ENCODE measurements at regions not wholly inside any gene's neighbourhood (a gene's known extent, or its start where the extent isn't known, plus 50 kb on each side); places are given as distances from the start of the nearest gene placed in this dataset.
A peak's percentile ranks its signal among the peaks of the same experiment; 100 is the strongest.
"Not testable (repeated sequence)": the region's sequence is repeated elsewhere in the genome, so short reads cannot be mapped to it uniquely, and the experiment has no call there.

- no peak overlapping the region for H3K4me2 ChIP-seq (ENCODE audit: low read length, poor library complexity, severe bottlenecking)
- no peaks in the 10 kb centered on the region for H3K79me1 ChIP-seq (replicated peaks; ENCODE audit: low read length, poor library complexity, severe bottlenecking)
- H2BK15ac ChIP-seq (ENCODE audit: low read depth, poor library complexity, severe bottlenecking) = no peak overlapping the region
- no peaks in the 10 kb centered on the region for H3K4me1 ChIP-seq (ENCODE audit: control insufficient read depth, insufficient read depth, low read depth, low read length)
- no peak overlapping the region for H4K8ac ChIP-seq (ENCODE audit: low read length)
- no peaks in the 10 kb centered on the region for H3K9me3 ChIP-seq (ENCODE audit: control insufficient read depth, low read length)
- no peak overlapping the region for H4K91ac ChIP-seq (ENCODE audit: low read length)
- no peak overlapping the region for H3K9ac ChIP-seq (ENCODE audit: low read length)
- no peak for DNase-seq
- no peak overlapping the region for H3K14ac ChIP-seq (ENCODE audit: low read length in 2 of 2)
- no peak overlapping the region for H2BK12ac ChIP-seq (ENCODE audit: low read length in 2 of 2)
- no peak overlapping the region for H3K4ac ChIP-seq (ENCODE audit: low read depth in 1 of 2, low read length in 2 of 2)
- H3K23ac ChIP-seq (ENCODE audit: low read length in 2 of 2) = no peak overlapping the region
- no peaks in the 10 kb centered on the region for H3K36me3 ChIP-seq (ENCODE audit: control insufficient read depth in 1 of 2, insufficient read depth in 2 of 2, low read depth in 1 of 2, low read length in 2 of 2)
- H2BK120ac ChIP-seq (ENCODE audit: low read depth, low read length) = no peak overlapping the region
- no peaks in the 10 kb centered on the region for H3K27me3 ChIP-seq (ENCODE audit: control insufficient read depth in 1 of 2, insufficient read depth in 1 of 2, low read length in 2 of 2)
- no peak overlapping the region for H2AK5ac ChIP-seq (ENCODE audit: low read length, severe bottlenecking)
- no peak overlapping the region for H2AFZ ChIP-seq (ENCODE audit: low read depth, low read length)
- no peak overlapping the region for H2BK5ac ChIP-seq (ENCODE audit: low read depth, low read length, poor library complexity, severe bottlenecking)
- H3K18ac ChIP-seq (ENCODE audit: low read depth in 1 of 2, low read length in 2 of 2) = no peak overlapping the region
- no peak overlapping the region for H3K4me3 ChIP-seq (ENCODE audit: insufficient read depth in 1 of 2, low read depth in 1 of 2, low read length in 2 of 2)
- H3K27ac ChIP-seq (ENCODE audit: low read length, poor library complexity, severe bottlenecking) = no peak overlapping the region
Measured at GRCh38 chr12:88367231-88367630, 213.0 kb downstream of the KITLG start.

GRCh38 chr12:88368077-88368476 is 212.2 kb downstream of the KITLG start:
- not testable (repeated sequence) for H3K27me3 ChIP-seq (ENCODE audit: control insufficient read depth in 1 of 2, insufficient read depth in 1 of 2, low read length in 2 of 2); H2BK12ac ChIP-seq (ENCODE audit: low read length in 2 of 2); H3K4me3 ChIP-seq (ENCODE audit: insufficient read depth in 1 of 2, low read depth in 1 of 2, low read length in 2 of 2); H3K27ac ChIP-seq (ENCODE audit: low read length, poor library complexity, severe bottlenecking); H2BK120ac ChIP-seq (ENCODE audit: low read depth, low read length); H2AK5ac ChIP-seq (ENCODE audit: low read length, severe bottlenecking); H2BK15ac ChIP-seq (ENCODE audit: low read depth, poor library complexity, severe bottlenecking); H3K4me2 ChIP-seq (ENCODE audit: low read length, poor library complexity, severe bottlenecking); DNase-seq; H3K79me1 ChIP-seq (replicated peaks; ENCODE audit: low read length, poor library complexity, severe bottlenecking); H2AFZ ChIP-seq (ENCODE audit: low read depth, low read length); H4K8ac ChIP-seq (ENCODE audit: low read length); H3K4me1 ChIP-seq (ENCODE audit: control insufficient read depth, insufficient read depth, low read depth, low read length); H3K23ac ChIP-seq (ENCODE audit: low read length in 2 of 2); H2BK5ac ChIP-seq (ENCODE audit: low read depth, low read length, poor library complexity, severe bottlenecking); H4K91ac ChIP-seq (ENCODE audit: low read length); H3K9me3 ChIP-seq (ENCODE audit: control insufficient read depth, low read length); H3K14ac ChIP-seq (ENCODE audit: low read length in 2 of 2); H3K36me3 ChIP-seq (ENCODE audit: control insufficient read depth in 1 of 2, insufficient read depth in 2 of 2, low read depth in 1 of 2, low read length in 2 of 2); H3K9ac ChIP-seq (ENCODE audit: low read length); H3K18ac ChIP-seq (ENCODE audit: low read depth in 1 of 2, low read length in 2 of 2); H3K4ac ChIP-seq (ENCODE audit: low read depth in 1 of 2, low read length in 2 of 2)
- WGBS = 50% methylated on average over 5 of the region's 5 CpGs

DNA sequence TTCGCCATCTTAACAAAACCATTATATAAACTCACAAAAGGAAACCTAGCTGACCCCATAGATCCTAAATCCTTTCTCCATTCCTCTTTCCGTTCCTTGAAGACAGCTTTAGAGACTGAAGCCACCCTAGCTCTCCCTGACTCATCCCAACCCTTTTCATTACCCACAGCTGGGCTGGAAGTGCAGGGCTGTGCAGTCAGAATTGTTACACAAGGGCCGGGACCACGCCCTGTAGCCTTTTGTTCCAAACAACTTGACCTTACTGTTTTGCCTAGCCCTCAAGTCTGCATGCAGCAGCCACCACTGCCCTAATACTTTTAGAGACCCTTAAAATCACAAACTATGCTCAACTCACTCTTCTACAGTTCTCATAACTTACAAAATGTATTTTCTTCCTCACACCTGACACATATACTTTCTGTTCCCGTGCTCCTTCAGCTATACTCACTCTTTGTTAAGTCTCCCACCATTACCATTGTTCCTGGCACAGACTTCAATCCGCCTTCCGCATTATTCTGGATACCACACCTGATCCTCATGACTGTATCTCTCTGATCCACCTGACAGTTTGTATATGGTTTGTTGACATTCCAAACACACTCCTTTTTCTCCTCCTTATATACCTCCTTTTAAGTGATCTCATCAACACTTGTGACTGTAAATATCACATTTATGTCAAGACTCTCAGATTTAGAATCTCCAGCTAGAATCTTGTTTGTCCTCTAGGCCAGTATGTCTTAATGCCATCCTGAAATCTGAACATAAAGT is 208.7 kb downstream of the KITLG start:
- no peak overlapping the region for H3K4me2 ChIP-seq (ENCODE audit: low read length, poor library complexity, severe bottlenecking)
- H3K14ac ChIP-seq (ENCODE audit: low read length in 2 of 2) = no peak overlapping the region
- no peak overlapping the region for H2BK15ac ChIP-seq (ENCODE audit: low read depth, poor library complexity, severe bottlenecking)
- H3K4me1 ChIP-seq (ENCODE audit: control insufficient read depth, insufficient read depth, low read depth, low read length) = no peaks in the 10 kb centered on the region
- no peaks in the 10 kb centered on the region for H3K36me3 ChIP-seq (ENCODE audit: control insufficient read depth in 1 of 2, insufficient read depth in 2 of 2, low read depth in 1 of 2, low read length in 2 of 2)
- H4K91ac ChIP-seq (ENCODE audit: low read length) = no peak overlapping the region
- peak; percentile 35 for DNase-seq
- H2AK5ac ChIP-seq (ENCODE audit: low read length, severe bottlenecking) = no peak overlapping the region
- H3K4me3 ChIP-seq (ENCODE audit: insufficient read depth in 1 of 2, low read depth in 1 of 2, low read length in 2 of 2) = no peak overlapping the region
- H4K8ac ChIP-seq (ENCODE audit: low read length) = no peak overlapping the region
- H3K9ac ChIP-seq (ENCODE audit: low read length) = no peak overlapping the region
- WGBS = 79% methylated on average over 7 of the region's 7 CpGs
- H2BK12ac ChIP-seq (ENCODE audit: low read length in 2 of 2) = no peak overlapping the region
- H3K9me3 ChIP-seq (ENCODE audit: control insufficient read depth, low read length) = no peaks in the 10 kb centered on the region
- no peak overlapping the region for H2BK5ac ChIP-seq (ENCODE audit: low read depth, low read length, poor library complexity, severe bottlenecking)
- H2AFZ ChIP-seq (ENCODE audit: low read depth, low read length) = no peak overlapping the region
- H3K27ac ChIP-seq (ENCODE audit: low read length, poor library complexity, severe bottlenecking) = no peak overlapping the region
- H3K23ac ChIP-seq (ENCODE audit: low read length in 2 of 2) = no peak overlapping the region
- no peak overlapping the region for H2BK120ac ChIP-seq (ENCODE audit: low read depth, low read length)
- no peaks in the 10 kb centered on the region for H3K27me3 ChIP-seq (ENCODE audit: control insufficient read depth in 1 of 2, insufficient read depth in 1 of 2, low read length in 2 of 2)
- H3K4ac ChIP-seq (ENCODE audit: low read depth in 1 of 2, low read length in 2 of 2) = no peak overlapping the region
- H3K18ac ChIP-seq (ENCODE audit: low read depth in 1 of 2, low read length in 2 of 2) = no peak overlapping the region
- no peaks in the 10 kb centered on the region for H3K79me1 ChIP-seq (replicated peaks; ENCODE audit: low read length, poor library complexity, severe bottlenecking)

DNA sequence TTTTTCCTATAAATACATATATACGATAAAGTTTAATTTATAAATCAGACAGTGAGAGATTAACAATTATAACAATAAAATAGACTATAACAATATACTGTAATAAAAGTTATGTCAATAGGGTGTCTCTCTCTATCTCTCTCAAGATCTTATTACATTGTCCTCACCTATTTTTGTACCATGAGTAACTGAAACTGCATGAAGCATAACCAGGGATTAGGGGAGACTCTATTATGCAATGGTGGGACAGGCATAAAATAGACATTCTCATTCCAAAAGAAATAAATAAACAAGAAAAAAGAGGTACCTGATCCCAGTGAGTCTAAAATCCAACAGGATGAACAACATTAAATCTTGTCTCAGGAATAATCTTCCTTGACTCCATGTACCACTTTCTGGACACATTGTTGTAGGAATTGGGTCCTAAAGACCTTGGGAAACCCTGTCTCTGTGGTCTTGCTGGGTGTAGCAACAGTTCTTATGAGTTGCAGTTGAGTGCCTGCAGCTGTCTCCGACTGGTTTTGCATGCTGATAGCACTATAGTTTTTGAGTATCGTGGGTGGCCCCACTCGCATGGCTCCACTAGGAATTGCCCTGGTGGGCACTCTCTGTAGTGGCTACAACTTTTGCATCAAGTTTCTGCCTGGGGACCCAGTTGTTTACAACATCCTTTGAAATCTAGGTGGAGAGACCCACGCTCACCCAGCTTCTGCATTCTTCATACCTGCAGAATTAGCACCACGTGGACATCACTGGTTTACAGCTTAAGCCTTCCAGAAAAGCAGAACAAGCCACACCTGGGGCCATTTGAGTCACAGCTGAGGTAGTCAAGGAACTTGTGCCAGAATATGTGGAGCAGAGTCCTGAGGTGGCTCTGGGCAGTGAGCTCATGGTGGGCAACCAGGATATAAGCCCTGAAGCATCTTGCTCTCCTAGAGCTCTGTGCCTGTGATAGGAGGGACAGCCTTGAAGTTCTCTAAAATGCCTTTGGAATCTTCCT is 204.7 kb downstream of the KITLG start:
- Histone ChIP-seq H3K23ac (ENCODE audit: low read length in 2 of 2) (no peak overlapping the region), H3K79me1 (replicated peaks; ENCODE audit: low read length, poor library complexity, severe bottlenecking) (no peaks in the 10 kb centered on the region), H2BK120ac (ENCODE audit: low read depth, low read length) (no peak overlapping the region), H3K4ac (ENCODE audit: low read depth in 1 of 2, low read length in 2 of 2) (no peak overlapping the region), H2BK12ac (ENCODE audit: low read length in 2 of 2) (no peak overlapping the region), H4K8ac (ENCODE audit: low read length) (no peak overlapping the region), H3K9ac (ENCODE audit: low read length) (no peak overlapping the region), H3K36me3 (ENCODE audit: control insufficient read depth in 1 of 2, insufficient read depth in 2 of 2, low read depth in 1 of 2, low read length in 2 of 2) (peaks cover 0 to 13% of the 10 kb centered on the region in 2 experiments), H3K4me2 (ENCODE audit: low read length, poor library complexity, severe bottlenecking) (no peak overlapping the region), H2BK15ac (ENCODE audit: low read depth, poor library complexity, severe bottlenecking) (no peak overlapping the region), H3K14ac (ENCODE audit: low read length in 2 of 2) (no peak overlapping the region), H3K4me1 (ENCODE audit: control insufficient read depth, insufficient read depth, low read depth, low read length) (no peaks in the 10 kb centered on the region), H2BK5ac (ENCODE audit: low read depth, low read length, poor library complexity, severe bottlenecking) (no peak overlapping the region), H2AK5ac (ENCODE audit: low read length, severe bottlenecking) (no peak overlapping the region), H4K91ac (ENCODE audit: low read length) (no peak overlapping the region), H3K18ac (ENCODE audit: low read depth in 1 of 2, low read length in 2 of 2) (no peak overlapping the region), H3K4me3 (ENCODE audit: insufficient read depth in 1 of 2, low read depth in 1 of 2, low read length in 2 of 2) (no peak overlapping the region), H3K27ac (ENCODE audit: low read length, poor library complexity, severe bottlenecking) (no peak overlapping the region), H2AFZ (ENCODE audit: low read depth, low read length) (no peak overlapping the region), H3K9me3 (ENCODE audit: control insufficient read depth, low read length) (no peaks in the 10 kb centered on the region), H3K27me3 (ENCODE audit: control insufficient read depth in 1 of 2, insufficient read depth in 1 of 2, low read length in 2 of 2) (no peaks in the 10 kb centered on the region)
- DNase-seq = no peak
- 97% methylated on average over 5 of the region's 6 CpGs for WGBS

All from mesenchymal stem cell (in vitro differentiated cells and primary cell).